Amniotic epithelial cell (primary cell): ENCODE measurements at regions not wholly inside any gene's neighbourhood (a gene's known extent, or its start where the extent isn't known, plus 50 kb on each side); places are given as distances from the start of the nearest gene placed in this dataset.
"Not testable (repeated sequence)": the region's sequence is repeated elsewhere in the genome, so short reads cannot be mapped to it uniquely, and the experiment has no call there.

Experiments
- DNase-seq: peaks from one replicate; pipeline ENCODE4 v3.0.0-alpha.2; 2010; ENCODE audit warnings: low read depth

DNA sequence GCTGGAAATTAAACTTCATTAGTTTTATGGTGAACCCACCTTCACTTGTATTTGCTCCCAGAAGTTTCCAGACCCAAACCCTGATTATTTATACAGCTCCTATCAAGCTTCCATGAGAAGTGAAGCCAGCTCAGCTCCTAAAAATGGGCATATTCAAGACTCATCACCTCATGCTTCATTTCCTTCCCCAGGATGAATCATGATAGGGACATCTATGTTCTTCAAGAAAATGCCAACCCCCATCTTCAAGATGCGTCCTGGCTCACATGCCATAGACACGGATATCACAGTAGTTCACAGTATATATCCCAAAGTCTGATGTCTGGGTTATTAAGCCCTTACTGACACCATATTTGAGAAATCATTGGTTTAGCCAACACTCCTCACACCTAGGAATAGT lies 217.6 kb downstream of the NPR3 start:
- DNase-seq: no peak

DNA sequence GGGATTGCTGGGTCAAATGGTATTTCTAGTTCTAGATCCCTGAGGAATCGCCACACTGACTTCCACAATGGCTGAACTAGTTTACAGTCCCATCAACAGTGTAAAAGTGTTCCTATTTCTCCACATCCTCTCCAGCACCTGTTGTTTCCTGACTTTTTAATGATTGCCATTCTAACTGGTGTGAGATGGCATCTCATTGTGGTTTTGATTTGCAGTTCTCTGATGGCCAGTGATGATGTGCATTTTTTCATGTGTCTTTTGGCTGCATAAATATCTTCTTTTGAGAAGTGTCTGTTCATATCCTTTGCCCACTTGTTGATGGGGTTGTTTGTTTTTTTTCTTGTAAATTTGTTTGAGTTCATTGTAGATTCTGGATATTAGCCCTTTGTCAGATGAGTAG lies 220.3 kb downstream of the NPR3 start:
- not testable (repeated sequence) for DNase-seq

DNA sequence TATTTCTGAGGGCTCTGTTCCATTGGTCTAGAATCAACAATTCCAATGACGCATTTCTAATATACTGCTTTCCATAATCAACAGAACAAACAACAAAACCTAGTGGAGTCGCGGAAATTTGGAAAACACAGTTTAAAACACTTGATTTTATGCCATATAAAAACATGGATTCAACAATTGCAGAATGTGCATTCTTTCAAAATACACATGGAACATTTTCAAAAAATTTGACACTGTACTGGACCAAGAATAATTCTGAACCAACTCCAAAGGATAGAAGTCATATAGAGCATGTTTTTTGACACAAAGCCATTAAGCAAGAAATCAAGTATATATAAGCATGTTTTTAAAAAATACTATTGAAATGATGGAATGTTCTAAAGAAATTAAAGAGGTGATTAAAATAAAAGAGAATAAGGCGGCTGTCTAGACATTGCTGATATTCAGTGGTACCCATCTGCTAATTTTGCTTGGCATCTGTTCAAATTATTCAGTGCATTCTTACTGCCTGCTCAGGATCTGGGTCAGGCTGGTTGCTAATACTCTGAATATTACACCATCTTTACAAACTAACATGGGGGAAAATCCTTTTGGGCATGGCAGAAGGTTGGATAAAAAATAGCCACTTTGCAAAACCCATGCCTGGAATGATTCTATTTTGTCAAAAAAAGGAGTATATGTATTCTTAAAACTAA lies 221.3 kb downstream of the NPR3 start:
- DNase-seq: no peak

DNA sequence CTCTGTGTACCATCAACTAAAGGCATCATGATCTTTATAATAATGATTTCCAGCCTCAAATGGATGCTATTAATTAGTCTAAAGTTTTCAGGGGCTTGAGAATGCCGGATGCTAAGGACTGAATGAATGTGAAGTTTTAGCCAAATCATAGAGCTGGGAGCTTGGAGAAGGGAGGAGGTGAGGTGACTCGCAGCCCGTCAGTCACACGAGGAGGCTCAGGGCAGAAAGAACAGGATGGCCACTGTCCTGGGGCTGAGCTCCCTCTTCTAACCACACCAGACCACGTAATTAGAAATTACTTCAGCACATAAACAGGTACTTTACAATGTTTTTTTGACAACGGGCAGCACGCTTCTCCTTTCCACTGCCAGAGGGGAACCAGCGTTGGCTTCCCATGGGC lies 222.6 kb downstream of the NPR3 start:
- DNase-seq: no peak

DNA sequence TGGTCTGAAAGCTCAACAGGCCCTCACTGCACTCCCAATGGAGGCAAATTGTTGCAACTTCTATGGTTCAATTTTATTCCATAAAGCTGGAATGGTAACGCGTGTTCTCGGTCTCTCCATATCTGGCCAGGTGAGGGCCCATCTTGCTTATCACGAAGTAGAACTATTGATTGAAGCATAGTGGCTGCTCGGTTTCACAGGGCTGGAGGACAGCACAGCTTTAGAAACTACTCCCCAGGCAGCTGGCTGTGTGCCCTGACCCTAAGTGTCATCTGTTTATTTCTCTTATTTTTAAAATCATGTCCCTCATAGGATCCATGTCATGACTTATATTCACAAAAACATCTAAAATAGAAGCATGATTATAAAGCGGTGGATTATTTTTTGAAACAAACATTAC lies 223.4 kb downstream of the NPR3 start:
- no peak for DNase-seq

DNA sequence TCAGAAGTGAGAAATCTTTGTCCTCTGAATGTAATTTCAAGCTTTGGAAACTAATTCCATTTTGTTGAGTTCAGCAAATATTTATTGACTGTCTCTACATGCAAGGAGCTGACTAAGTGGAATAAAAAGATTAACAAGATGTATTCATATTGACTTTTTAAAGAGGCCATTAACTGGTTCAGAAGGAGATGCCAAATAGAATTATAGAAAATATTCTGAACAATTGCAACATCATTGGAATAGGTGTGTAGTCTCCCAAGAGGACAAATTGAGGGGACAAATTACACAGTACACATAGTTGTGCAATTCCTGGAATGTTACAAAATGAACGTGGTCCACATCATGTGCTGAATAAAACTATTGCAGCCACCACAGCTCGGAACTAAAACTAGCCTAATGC lies 224.2 kb downstream of the NPR3 start:
- DNase-seq: no peak

DNA sequence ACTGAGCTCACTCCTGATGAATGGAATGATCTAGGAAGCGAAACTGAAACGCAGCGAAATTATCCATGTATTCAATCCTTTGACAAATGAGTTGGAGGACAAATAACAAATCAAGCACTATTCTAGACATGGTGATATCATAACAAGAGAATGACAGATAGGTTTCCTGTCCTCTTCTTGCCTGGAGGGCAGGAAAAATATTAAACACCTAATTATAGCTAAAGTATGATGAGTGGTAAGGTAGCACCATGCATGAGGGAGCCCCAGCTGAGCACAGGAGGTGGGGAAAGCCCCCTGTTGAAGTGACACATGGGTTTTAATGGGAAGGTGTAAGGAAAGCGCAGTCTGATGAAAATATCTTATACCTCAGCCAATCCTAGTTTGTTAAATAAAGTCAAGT lies 225.2 kb downstream of the NPR3 start:
- DNase-seq: no peak

DNA sequence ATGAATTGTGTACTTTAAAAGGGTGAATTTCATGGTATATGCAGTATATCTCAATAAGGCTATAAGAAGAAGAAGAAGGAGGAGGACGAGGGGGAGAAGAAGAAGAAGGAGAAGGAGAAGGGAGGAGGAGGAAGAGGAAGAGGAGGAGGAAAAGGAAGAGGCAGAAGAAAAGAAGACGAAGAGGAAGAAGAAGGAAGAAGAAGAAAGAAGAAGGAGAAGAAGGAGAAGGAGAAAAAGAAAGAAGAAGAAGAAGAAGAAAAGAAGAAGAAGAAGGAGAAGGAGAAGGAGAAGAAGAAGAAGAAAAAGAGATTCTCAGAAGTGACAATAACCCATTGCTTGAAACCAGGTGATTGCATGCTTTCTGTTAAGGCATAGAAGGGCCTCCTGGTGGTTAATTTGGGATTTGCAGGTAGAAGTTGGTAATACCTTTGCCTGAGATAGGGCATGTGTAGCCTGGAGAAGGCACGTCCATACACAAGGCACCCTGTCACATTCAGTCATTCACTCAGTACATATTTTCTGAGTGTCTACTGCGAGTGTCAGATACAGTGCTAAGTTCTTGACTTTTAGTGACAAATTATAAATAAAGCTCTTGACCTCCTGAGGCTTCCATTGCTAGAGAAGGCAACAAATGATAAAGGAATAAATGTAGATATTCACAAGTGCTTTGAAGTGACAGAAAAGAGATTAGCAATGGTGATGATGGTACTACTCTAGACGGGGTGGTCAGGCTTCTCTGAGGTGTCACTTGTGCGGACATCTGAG lies 231.3 kb downstream of the NPR3 start:
- peak; percentile 39 for DNase-seq

DNA sequence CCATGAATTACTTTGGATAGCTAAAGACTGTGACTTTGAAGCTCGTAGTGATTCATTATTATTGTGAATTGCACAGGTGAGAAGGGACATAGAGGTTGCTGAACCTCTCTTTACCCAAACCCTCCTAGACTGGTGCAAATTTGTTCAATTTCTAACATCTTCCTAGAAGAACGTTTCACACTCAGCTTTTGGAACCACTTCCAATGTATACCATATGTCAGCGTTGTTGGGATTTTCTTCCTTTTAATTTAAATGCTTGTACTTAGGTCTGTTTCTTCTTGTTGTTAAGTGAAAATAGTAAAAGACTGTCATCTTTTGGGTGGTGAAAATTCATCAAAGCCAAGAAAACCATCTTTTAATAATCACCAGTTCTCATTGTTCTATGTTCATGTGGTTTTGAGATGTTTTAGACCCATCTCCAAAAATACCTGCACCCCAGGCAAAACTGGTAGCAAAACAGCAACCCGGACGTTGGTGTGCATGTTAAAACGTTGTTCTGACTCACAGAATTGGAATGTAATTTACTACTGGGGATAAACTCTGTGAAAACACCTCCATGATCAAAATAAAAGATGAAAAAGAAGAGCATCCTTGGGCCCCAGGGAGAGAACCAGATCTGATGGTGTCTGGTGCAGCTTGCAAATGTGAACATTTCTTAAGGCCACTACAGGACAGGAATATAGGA lies 238.3 kb downstream of the NPR3 start:
- DNase-seq: no peak

DNA sequence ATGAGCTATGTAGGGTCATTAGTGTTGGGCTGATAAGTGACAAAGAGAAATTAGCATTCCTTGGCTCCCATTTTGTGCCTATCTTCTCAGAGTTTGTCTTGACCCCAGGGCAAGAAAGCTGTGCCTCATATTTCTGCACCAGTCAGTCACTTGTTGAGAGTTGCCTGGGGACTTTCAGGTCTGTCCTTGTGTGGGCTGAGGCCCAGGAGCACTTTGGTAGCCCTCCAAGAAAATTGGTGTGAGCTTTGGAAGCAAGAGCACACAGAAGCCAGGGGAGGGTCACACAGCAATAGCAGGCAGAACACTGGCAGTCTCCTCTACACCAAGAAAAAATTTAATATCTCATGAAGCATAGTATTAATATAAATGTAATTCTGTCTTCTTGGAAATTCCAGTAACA lies 239.9 kb downstream of the NPR3 start:
- no peak for DNase-seq

DNA sequence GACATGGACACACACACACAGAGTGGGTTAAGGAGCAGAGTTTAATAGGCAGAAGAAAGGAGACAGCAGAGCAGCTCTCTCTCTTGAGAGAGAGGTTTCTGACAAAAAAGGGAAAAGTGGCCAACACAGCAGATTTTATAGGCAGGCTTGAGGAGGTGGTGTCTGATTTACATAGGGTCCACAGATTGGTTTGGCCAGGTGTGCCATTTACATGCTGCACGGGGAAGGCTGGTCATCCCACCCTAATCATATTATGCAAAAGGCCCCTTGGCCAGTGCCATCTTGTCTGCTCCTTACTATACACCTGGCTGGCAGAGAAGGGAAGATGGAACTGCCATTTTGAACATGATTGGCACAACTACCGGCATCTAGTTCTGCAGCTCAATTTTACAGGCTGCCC lies 240.8 kb downstream of the NPR3 start:
- no peak for DNase-seq

DNA sequence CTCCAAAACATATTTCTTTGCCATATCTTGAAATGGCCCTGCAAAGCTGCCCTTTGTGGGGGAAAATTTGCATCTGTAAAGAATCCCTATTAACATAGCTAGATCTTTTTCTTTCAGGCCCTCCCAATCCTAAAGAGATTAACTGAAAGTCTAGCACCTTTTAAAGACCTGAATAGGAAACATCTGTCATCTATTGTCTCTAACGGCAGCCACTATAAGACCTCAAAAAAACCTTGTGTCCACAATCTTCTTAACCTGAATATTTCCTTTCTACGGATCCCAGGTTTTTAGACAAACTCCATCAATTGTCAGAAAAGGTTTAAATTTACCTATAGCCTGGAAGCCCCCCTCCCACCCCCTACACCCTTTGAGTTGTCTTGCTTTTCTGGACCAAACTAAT lies 241.3 kb downstream of the NPR3 start:
- DNase-seq: not testable (repeated sequence)

DNA sequence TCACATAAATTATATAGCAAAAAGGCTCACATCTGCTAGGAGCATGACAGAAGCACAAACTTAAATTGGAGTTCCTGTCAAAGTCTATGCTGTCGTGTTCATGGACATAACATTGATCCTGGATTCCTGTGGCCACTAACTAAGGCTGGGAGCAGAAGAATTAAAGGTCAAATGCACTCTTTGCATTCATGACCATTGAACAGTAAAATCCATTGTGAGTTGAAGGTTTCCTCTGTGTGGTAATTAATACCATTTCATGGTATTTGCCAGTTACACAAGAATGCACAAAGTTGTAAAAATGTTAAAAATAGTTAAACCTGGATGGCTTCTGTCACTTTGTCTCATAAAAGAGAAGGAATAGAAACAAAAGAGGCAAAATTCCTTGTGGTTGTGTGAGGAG lies 242.6 kb downstream of the NPR3 start:
- no peak for DNase-seq

DNA sequence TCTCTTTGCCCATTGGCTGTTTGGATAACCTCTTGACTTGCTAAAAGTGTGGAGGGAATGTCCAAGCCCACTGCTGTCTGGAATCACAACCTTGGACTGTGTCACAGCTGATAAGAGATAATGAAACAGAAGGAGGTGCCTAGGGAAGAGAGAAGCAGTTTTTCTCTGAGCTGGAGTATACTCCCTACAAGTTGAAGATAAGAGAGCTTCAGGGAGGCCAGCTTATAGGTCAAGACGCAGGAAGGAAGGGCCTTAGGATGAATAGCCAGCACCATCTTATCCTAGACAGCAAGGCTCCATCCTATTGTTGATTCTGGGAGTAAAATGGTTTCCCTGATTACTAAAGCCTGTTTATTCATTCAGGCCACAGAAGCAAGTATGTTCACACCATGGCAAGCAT lies 244.7 kb downstream of the NPR3 start:
- DNase-seq: peak; percentile 63

DNA sequence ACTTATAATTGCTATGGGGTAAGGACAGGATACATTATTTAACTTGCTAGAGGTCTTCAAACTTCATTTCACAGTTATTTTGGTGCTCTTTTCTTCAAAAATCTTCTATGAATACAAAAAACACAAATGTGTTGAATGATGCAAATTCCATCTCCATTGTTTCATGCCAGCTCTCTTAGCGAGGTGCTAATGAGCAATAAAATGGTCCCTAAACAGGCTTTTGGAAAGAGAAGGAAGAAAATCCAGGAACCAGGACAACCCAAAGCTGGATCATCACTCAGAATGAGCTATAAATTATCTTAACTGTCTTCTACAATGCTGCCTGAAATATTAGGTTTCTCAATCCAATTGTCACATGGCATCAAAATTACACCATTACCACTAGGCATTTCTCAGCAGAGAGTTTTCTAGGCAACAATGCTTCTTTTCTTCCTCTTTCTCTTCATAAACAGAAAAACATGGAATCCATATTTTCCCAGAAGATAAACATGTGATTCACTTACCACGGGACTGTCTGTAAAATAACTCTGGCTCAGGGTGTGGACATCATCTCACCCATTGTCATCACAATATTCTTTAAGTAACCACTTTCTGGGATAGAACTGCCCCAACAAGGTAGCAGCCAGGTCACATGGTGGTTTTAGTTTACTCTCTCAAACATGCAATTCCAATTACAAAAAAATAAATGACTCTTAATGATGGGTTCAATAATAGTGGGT lies 249.4 kb downstream of the NPR3 start:
- DNase-seq: peak; percentile 34

DNA sequence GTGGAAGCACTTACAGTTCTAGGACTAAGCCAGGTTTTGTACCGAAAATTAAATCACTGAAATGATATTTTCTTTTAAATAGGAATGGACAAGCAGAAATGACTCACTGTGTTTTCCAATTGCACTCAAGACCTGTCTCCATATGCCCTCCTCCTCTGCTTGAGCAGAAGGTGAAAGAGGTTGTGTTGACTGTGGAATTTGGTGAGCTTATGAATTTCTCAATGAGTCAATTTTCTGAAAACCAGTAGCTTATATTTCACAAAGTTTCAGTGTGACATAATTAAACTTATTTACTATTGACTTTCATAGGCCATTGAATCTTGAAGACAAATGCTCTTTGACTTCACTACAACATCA lies 249.9 kb downstream of the NPR3 start:
- peak; percentile 11 for DNase-seq

DNA sequence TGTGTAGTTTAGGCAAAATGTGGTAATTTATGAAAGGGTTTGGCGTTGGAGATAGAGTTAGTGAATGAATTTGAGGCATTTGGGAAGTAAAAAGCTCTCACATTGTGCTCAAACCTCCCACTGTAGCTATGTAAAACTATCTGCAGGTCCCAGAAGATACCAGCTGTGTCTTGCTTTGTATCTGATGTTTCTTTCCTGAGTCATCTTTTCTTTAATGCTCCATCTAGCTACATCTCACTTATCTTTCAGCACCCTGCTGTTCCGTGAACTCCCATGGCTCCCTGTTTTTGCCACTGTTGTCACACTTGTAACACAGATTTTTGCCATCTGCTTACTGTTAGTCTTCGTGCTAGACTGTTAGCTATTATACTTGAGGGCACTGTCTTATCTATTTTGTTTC lies 253.1 kb downstream of the NPR3 start:
- DNase-seq: peak; percentile 19

DNA sequence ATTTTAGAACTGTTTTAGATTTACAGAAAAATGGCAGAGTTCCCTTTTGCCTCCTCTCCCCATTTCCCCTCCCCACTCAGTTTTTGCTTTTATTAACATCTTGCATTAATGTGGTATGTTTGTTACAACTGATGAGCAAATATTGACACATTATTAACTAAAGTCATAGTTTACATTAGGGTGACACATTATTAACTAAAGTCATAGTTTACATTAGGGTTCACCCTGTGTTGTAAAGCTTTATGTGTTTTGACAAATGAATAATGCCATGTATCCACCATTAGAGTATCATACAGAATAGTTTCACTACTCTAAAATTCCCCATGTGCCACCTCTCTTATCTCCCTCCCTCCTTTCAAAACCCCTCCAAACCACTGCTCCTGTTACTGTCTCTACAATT lies 262.5 kb downstream of the NPR3 start:
- DNase-seq: no peak

DNA sequence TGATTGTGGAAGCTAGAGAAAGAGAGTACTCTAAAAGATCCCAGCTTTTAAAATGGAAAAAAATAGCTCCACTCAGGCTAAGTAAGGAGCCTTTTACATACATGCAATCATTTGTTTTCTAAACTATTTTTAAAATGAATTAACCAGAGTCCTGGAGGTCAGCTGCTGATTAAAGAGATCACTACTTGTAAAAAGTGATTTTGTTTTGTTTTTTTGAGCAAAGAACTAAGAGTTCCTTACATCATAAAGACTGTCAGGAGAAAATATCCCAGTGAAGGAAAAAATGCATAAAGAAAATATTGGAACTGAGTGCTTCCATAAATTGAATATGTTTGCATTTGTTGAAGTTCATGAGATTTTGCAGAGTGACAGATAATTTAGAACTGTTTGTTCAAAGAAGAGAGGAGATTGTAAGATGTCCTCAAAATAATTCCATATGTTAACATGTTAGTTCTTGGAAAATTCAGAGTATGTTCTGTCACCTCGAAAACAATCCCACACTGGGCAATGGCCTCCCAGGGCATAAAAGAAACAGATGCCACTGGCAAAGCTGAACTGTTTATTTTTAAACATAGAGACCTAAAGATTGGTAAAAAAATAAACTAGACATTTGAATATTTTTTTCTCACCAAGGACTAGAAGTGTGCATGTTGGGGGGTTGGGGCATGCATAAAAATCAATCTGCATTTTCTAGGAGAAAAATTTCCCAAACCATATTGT lies 264.7 kb downstream of the NPR3 start:
- no peak for DNase-seq

DNA sequence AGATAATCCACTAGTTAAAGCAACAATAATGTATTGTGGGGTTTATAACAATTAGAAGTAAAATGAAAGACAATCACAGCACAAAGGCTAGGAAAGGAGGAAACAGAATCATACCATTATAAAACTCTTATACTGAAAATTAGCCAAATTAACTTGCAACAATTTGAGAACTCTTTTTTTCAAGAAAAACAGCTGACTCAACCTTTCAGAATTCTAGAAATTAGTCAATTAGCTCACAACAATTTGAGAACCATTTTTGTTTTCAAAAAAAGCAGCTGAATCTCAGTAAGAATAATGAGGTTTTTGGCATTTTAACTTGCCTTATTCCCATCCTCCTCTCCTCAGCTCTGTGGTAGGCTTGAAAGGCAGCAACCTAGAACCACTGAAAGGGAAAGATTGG lies 269.9 kb downstream of the NPR3 start:
- no peak for DNase-seq

DNA sequence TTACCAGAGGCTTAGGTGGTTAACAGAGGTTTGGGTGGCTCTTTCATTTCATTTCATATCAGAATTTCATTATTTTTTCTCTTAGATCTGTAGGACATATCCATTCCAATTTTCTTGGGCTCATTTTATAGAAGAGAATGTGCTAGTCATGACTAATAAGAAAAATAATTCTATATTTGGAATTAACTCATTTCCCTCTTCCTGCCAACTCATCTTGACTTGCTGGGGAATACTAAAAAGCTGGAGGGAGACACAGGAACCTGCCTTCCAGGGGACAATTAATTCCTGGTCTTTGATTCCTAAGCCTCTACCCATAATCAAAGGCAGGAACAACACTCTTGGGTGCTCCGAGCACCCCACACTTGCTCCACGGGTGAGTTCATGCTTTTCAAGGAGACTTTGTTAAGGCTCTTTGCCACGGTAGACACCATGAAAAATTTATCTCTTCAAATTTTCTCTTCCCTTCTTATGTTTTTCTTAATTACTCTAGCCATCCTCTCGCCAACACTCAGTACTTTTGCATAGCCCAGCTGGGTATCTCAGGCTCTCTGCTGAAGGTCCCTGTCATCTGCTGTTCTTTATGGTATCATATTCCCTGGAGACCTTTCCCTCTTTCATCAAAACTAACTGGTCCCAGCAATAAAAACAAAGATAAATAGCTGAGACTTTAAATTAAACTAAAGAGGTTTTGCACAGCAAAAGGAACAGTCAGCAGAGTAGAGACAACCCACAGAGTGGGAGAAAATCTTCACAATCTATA lies 273.9 kb downstream of the NPR3 start:
- DNase-seq: no peak
